ENCODE measurements at regions not wholly inside any gene's neighbourhood (a gene's known extent, or its start where the extent isn't known, plus 50 kb on each side); places are given as distances from the start of the nearest gene placed in this dataset.
"Not testable (repeated sequence)": the region's sequence is repeated elsewhere in the genome, so short reads cannot be mapped to it uniquely, and the experiment has no call there.

- no peak for DNase-seq (ENCODE audit: low read depth)
These were observed 1650.9 kb downstream of the BRINP3 start for GRCh38 chr1:188826800-188827199.

- no peak for DNase-seq (ENCODE audit: low read depth)
These were observed 1650.3 kb downstream of the BRINP3 start for GRCh38 chr1:188827400-188827799.

- DNase-seq (ENCODE audit: low read depth): not testable (repeated sequence)
These were observed 1636.5 kb downstream of the BRINP3 start for GRCh38 chr1:188841111-188841696.

- DNase-seq (ENCODE audit: low read depth): no peak
These were observed 1631.2 kb downstream of the BRINP3 start for GRCh38 chr1:188846468-188846867.

- no peak for DNase-seq (ENCODE audit: low read depth)
These were observed 1620.1 kb downstream of the BRINP3 start for GRCh38 chr1:188857526-188858087.

- DNase-seq (ENCODE audit: low read depth): no peak
These were observed 1610.0 kb downstream of the BRINP3 start for GRCh38 chr1:188867614-188868013.

GRCh38 chr1:188871164-188871563, 1606.5 kb downstream of the BRINP3 start:
- DNase-seq (ENCODE audit: low read depth): no peak

- peak; percentile 14 for DNase-seq (ENCODE audit: low read depth)
These were observed 1605.3 kb downstream of the BRINP3 start for GRCh38 chr1:188872376-188872775.

- peak; percentile 8 for DNase-seq (ENCODE audit: low read depth)
These were observed 1600.0 kb downstream of the BRINP3 start for GRCh38 chr1:188877668-188878067.

GRCh38 chr1:188888386-188888785, 1589.3 kb downstream of the BRINP3 start:
- DNase-seq (ENCODE audit: low read depth): peak; percentile 22

GRCh38 chr1:188889166-188889565, 1588.5 kb downstream of the BRINP3 start:
- no peak for DNase-seq (ENCODE audit: low read depth)

- DNase-seq (ENCODE audit: low read depth): no peak
These were observed 1585.7 kb downstream of the BRINP3 start for GRCh38 chr1:188891958-188892357.

GRCh38 chr1:188895611-188896010, 1582.1 kb downstream of the BRINP3 start:
- no peak for DNase-seq (ENCODE audit: low read depth)

GRCh38 chr1:188903241-188903640, 1574.4 kb downstream of the BRINP3 start:
- DNase-seq (ENCODE audit: low read depth): no peak

GRCh38 chr1:188904201-188904600, 1573.5 kb downstream of the BRINP3 start:
- DNase-seq (ENCODE audit: low read depth): peak; percentile 20

GRCh38 chr1:188906921-188907641, 1570.6 kb downstream of the BRINP3 start:
- DNase-seq (ENCODE audit: low read depth): no peak

GRCh38 chr1:188930382-188930781, 1547.3 kb downstream of the BRINP3 start:
- DNase-seq (ENCODE audit: low read depth): no peak

- no peak for DNase-seq (ENCODE audit: low read depth)
These were observed 1546.2 kb downstream of the BRINP3 start for GRCh38 chr1:188931506-188931905.

- peak; percentile 10 for DNase-seq (ENCODE audit: low read depth)
These were observed 1539.6 kb downstream of the BRINP3 start for GRCh38 chr1:188937965-188938551.

- DNase-seq (ENCODE audit: low read depth): no peak
These were observed 1535.7 kb downstream of the BRINP3 start for GRCh38 chr1:188941986-188942385.

GRCh38 chr1:188949701-188950100, 1528.0 kb downstream of the BRINP3 start:
- DNase-seq (ENCODE audit: low read depth): no peak

GRCh38 chr1:188958461-188959115, 1519.1 kb downstream of the BRINP3 start:
- peak; percentile 11 for DNase-seq (ENCODE audit: low read depth)

Measured in M059J (cell line).